Kidney tubule cell (primary cell): ENCODE measurements at regions not wholly inside any gene's neighbourhood (a gene's known extent, or its start where the extent isn't known, plus 50 kb on each side); places are given as distances from the start of the nearest gene placed in this dataset.
"Not testable (repeated sequence)": the region's sequence is repeated elsewhere in the genome, so short reads cannot be mapped to it uniquely, and the experiment has no call there.

Experiments used
- DNase-seq: peaks from one replicate; pipeline ENCODE4 v3.0.0-alpha.2; 2018; ENCODE audit warnings: low spot score

DNA sequence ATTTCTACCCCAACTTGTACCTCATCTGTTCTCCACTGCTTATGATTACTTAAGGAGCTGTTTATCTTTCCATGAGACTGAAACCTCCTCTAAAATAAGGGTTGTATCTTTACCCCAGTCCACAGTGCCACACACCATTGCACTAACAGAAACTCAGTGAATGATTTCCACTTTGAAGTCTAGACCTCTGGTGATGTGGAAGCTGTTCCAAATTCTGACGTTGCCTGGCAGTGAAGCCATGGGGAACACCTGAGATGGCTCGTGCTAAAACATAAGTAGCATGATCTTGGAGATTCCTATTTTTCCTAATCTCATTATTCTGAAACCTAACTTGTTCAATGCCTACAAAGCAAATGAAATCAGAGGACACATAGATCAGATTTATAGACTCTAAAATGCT lies 583.2 kb downstream of the EBF1 start:
- no peak for DNase-seq

DNA sequence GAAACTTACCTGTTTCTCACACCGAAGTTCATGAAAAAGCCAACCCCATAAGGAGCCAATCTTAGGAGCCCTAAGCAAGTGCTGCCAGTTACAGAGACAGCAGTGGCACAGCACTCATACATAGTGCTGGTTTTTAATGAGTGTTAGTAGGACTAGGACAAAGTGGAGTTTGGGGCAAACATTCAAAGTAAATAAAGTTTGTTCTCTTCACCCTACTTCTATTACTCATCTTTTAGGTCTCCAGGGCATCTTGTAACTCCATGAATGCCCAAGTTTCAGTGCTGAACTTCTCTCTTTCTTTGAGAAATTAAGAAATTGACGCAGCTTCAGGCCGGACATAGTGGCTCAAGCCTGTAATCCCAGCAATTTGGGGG lies 584.7 kb downstream of the EBF1 start:
- no peak for DNase-seq

DNA sequence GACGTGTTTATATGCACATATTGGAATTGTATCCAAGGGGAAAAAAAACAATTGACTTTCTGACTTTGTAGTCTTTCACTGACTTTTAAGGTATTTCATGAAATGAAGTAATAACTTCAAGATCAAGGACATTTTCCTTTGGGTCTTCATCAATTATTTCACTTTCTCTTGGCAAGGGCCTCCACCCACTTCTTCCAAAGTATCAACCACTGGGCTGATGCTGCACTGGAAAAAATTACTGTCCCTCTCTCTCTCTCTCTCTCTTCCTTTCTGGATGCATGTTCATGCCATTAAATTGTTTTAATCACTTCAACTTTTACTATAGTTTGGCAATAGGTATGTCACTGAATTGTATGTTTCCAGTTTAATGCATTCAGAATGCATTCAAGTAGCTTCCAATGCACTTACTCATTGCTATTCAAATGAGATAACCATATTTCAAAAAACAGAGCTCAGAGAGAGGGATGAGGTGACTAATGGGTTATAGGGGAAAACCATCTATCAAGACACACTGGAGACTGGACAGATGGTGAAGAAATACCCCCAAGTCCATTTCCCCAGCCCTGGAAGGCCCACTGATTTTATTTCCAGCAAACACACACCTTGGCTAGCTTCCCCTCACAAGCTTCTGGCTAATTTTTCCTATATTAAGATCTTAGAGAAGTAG lies 585.3 kb downstream of the EBF1 start:
- DNase-seq: peak; percentile 55

DNA sequence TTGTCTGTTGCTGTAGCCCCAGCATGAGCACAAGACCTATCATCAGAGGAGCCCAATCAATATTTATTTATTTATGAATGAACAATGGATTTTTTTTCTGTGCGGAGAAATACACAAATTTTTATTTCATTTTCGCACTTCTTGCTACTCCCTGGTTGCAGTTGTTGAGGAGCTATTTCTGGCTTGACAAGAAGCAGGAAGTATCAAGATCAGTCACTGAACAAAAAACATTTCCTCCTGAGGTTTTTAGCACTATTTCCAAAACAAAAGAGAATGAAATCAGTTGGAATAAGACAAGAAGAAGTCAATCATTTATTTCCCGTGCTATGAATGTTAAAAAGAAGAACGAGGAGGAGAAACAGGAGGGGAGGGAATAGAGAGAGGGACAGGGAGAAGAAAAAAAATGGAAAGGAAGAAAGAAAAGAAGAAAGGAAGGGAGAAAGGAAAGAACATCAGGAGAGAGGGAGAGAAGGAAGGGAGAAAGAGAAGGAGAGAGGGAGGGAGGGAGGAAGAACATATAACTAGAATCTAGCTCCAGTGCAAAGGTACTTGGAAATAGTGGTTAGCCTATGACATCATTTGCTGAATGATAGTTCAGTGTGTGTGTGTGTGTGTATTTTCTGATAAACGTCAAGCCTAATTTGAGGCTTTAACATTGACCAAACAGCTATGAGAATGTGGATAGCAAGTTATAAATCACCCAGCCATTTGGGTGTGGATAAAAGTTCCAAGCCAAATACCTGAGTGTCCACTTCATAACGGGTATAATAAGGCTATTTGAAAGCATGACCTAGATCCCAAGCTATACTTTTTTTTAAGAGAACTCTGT lies 586.0 kb downstream of the EBF1 start:
- peak; percentile 19 for DNase-seq

DNA sequence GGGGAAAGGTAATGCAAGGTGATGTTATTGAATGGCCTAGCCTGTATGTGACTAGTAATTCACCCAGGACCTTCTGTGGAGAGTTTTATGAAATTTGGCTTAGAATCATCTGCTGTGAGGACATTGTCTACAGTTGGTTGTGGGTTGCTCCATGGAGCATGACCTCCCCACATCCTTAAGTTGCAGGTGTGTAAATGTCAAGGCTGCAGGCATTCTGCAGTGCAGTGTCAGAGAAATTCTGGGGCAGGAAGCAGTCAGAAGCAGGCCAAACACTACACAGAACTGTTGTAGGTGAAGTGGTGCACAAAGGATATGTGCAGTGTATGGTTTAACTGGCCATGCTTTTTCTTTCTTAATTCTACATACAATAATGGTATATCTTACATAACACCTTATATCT lies 588.3 kb downstream of the EBF1 start:
- DNase-seq: no peak

DNA sequence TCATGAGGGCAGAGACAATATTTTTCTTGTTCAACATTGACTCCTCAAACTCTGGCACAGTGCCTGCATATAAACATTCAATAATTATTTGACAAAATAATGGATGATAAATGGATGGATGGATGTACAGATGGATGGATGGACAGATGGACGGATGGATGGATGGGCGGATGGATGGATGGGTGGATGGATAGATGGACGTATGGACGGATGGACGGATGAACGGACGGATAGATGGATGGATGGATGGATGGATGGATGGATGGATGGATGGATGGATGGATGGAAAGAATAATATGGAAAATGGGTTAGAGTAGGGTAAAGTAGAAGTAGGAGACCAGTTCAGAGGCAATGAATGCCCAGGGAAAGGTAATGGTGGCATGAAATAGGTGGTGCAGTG lies 589.2 kb downstream of the EBF1 start:
- no peak for DNase-seq

DNA sequence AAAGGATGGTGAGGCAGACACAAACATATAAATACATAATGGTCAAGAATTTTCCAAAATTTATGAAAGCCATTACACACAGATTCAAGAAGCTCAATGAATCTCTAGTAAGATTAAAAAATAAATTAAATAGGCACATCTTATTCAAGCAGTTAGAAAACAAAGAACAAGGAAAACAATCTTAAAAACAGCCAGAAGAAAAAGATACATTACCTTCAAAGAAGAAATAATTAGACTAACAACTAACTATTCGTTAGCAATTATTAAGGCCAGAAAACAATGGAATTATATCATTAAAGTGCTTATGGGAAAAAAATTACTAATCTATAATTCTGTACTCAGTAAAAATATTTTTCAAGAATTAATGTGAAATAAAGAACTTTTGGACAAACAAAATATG lies 593.1 kb downstream of the EBF1 start:
- DNase-seq: no peak

DNA sequence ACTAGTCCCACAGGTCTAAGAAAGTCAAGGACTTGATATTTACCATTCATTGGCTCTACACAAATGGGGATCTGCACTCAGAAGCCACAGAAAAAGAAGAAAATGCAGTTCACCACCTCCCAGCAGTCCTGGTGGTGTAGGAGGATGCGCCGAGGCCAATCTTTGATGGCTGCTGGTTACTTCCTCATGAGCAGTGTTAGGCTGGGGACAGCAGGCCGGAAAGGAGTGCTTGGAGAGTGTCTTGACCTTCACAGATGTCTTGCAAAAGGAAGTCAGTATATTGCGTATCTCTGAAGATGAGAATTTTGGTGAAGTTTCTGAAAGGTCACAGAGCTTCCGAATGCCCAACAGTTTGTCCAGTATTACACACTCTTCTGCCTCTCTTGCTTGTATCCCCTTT lies 597.0 kb downstream of the EBF1 start:
- DNase-seq: no peak

DNA sequence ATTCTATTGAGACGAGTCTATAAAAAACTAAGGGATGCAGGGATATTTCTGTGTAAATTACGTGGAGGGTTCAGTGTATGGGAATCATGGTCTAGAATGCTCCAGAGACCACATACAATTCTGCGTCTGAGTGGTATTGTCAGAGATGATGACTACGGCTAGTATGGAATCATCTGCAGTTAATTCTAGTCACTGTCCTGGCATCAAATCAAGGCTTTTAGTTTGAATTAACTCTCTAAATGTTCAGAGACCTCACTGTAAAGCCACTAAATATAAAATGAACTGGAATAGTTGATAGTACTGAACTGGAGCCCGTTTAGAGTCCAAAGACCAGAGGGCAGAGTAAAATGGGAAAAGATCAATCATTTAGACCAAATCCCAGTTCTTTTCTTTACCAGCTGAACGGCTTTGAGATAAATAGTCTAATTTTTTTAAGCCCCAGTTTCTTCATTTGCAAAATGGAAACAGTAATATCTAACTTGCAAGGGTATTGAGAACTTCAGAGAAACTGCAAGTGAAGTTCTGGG lies 599.8 kb downstream of the EBF1 start:
- no peak for DNase-seq

DNA sequence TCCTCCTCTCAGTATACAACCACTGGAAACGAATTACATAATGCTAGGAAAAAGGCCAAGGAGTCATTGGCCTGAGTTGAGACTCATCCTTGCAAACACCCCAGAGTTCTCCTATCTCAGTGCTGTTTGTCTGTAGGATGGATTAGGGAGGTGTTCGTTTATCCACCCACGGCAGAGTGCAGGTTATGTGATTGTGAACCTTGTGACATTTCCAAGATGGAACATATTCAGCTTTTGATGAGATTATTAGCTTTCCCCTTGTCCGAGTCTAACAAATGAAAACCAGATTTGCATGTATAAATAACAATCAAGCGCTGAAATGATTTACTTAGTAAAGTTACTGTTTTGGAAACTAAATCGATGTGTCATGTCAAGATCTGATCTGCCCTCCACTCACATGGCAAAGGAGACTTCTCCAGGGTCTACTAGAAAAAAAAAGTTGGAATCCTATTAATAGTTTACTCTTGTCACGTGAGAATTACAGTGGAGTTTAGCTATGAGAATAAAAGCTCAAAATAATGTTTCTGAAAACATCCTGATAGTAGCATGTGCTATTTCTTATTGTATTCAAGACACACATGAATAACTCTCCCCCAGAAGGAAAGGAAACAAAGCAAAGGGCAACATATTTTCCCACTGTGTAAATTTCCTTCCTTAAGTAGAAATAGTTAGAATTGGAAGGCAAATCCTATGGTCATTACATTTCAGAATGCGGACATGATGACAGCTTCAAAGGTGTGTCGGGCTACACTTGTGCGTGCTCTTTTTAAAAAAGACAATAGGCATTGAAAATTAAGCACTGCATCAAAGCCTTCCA lies 600.4 kb downstream of the EBF1 start:
- no peak for DNase-seq

DNA sequence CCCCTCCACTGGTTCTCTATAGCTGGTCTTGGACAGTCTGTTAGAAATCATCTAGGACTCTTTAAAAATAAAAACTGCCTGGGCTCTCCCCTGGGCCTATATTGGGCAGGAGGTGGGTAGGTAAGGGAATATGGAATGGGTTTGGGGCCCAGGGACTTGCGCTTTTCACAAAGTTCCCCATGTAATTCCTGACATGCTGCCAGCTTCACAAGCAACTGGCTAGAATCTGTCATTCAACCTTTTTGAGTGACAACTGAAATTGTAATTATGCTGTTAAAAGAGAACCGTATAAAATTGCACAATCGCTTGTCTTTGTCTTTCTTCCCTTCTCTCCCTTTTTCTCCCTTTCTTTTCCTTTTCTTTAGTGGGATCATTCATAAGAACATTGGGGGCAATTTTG lies 603.1 kb downstream of the EBF1 start:
- DNase-seq: no peak

DNA sequence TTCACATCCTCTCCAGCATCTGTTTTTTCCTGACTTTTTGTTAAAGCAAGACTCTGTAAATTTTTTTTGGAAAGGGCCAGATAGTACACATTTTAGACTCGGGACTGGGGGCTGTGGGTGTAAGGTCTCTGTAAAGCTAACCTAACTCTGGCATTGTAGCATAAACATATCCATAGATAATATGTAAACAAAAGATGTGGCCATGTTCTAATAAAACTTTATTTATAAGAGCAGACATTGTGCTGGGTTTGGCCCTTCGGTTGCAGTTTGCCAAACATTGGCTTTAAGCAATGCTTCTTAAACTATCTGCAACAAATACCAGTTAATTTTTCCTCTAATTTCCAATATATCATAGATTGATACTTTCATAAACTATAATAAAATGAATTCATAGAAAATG lies 605.2 kb downstream of the EBF1 start:
- no peak for DNase-seq

DNA sequence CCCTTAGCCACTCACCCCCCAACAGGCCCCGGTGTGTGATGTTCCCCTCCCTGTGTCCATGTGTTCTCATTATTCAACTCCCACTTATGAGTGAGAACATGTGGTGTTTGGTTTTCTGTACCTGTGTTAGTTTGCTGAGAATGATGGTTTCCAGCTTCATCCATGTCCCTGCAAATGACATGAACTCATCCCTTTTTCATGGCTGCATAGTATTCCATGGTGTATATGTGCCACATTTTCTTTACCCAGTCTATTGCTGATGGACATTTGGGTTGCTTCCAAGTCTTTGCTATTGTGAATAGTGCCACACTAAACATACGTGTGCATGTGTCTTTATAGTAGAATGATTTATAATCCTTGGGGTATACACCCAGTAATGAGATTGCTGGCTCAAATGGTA lies 605.7 kb downstream of the EBF1 start:
- not testable (repeated sequence) for DNase-seq

DNA sequence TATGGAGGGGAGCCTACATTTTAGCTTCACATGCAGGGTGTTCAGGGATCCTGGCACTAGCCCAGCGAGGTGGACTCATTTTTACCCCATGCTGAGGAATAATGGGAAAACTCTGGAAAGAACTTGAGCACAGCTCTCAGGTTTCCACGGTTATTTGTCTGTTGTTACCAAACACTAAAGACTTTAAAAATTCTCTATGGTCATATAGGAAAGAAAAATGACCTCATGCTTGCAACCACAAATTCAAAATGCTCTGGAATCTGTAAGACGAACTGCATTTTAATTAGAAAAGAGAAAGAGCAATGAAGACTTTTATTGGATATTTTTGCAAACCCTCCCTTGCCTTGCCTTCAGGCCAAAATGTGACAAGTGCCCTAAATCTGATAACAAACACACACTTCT lies 606.9 kb downstream of the EBF1 start:
- DNase-seq: peak; percentile 47

DNA sequence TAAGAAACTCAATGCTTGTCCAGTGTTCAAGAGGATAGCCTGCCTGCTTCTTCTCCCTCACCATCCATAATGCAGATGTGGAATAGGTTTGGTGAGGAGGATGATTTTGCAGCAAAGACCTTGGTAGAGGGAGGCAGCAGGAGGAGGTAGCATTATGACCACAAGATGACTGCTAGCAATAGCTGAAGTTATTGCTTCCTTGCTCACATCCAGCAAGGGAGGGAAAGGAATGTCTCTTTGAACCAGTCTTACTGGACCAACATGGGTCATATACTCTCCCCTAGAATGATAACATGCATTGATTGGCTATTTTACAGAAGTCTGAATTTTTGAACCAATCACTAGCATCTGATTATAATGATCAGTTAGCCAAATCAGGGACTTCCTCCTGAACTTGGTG lies 607.6 kb downstream of the EBF1 start:
- DNase-seq: no peak

DNA sequence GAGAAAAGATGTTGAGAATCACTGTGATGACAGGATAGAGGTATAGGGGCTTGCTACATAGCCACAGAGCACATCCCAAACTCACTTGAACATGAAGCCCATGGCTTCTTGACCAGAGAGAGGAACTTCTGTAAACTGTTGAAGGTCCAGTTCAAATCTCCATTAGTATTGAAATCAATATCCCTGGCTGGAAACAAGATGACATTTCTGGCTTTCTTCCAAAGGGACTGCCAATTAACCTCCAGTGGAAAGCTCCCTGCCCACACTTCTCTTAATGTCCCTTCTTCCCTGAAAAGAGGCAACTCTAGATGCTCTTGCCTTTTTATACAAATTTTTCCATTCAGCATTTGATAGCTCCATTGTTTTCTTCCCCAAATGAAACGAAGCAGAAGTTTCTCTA lies 612.1 kb downstream of the EBF1 start:
- DNase-seq: no peak

DNA sequence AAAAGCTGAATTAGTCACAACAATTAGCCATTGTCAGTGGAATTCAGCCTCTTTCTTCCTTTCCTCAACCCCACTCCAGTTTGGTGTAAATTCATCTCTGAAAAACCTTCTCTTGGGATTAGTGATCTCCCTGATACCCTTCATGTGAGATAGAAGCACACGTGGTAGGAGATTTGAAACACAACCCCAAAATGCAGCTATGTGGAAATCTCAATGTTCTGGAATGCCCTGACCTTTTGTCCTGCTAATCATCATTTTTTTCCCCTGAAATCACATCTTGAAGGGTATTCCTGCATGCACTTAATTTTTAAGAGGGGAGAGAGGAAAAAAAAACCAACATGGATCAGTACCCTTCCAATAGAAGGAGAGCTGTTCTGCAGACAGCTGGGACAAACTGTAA lies 612.6 kb downstream of the EBF1 start:
- DNase-seq: no peak

DNA sequence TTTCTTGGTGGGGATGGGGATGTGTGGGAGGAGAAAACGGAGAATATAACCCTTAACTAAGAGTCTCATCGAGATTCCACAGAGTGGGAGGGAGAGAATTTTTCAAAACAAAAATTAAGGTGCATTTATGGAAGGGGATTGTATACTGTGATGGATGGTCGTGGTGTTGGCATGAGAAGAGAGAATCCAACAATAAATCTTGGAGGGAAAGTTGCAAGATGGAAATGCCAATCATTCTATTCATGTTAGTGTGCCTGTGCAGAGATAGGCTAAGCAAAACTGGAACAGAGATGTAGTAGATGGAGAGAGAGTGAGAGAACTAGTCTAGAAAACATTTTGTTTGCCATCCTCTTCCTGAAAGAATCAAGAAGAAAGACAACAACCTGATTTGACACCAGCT lies 613.1 kb downstream of the EBF1 start:
- no peak for DNase-seq

DNA sequence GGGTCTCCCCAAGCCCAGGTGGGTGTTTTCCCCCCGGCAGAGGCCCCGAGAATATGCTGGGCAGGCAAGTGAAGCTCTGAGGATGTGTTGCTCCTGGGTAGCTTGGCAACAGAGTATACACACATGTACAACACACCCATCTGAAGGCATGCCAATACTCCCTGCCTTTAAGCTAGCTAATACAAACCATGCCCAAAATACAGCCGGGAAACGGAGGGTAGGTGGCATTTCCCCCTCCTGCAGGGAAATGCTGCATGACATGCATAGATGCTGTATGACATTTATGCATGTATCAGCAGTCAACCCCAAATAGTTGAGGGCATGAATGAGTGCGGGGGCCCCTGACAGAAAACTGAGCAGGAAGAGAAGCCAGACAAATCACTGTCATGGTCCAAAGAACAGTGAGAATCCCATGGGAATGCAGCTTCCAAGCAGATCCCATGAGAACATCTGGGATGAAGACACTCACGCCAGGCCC lies 614.1 kb downstream of the EBF1 start:
- DNase-seq: peak; percentile 77

DNA sequence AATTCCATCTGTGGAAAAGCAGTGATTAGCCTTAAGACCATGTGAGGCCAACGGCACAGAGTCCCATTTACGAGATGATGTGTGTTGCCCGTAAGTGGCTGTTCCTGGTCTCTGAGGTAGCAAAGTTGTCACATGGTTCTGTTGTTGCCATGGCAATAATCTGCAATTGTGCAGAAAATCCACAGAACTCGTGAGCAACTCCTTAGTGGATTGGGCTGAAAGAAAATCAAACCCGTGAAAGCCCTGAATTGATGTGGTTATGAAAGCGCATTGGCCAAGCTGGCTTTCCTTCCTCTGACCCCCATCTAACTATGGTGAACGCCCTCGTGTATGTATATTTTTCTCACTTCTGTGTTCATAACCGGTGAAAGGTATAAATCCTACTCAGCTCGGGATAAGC lies 614.7 kb downstream of the EBF1 start:
- DNase-seq: no peak

DNA sequence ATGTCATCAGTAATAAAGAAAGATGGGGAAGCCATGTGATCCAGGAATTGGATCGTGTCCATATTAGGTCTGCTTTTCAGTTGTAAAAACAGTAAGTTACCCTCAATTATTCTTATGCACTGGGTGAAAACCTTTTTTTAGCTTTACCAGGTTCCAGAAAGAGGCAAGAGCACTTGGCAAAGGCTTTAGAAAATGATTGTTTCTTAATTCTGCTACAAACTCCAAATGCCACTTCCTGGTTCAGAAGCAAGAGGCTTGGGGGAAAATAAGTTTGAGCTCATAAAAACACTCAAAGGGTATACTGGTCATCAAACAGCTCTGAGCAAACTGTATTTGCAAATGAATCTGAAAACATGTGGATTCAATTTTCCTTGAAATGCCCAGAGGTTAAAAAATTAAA lies 615.6 kb downstream of the EBF1 start:
- no peak for DNase-seq

DNA sequence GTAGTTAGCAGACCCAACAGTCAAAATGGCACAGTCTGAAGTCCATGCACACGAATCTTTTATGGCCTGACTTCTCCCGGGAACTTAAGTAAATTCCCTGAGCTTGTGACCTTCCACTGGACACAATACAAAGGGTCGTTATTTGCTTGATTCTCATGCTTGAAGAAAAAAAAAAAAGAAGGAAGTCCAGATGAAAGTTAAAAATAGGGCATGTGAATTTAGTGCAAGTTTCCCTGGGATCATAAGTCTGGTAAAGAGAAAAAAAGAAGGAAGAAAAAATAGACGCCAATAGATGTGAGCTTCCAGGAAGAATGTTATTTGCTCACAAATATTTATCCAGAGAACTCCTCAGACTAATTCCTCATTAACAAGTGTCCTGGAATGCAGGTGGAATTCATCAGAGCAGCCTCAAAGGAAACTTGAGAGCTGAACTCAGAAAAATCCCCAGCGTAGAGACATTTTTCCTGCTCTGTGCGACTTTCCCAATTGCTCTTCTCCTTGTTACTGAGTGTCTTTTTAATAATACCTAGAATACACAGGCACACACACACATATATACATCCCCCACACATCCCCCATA lies 616.3 kb downstream of the EBF1 start:
- peak; percentile 43 for DNase-seq
